ENCODE measurements at regions not wholly inside any gene's neighbourhood (a gene's known extent, or its start where the extent isn't known, plus 50 kb on each side); places are given as distances from the start of the nearest gene placed in this dataset.

- no peak overlapping the region for H3K27ac ChIP-seq (ENCODE audit: insufficient read length, low read depth, low read length)
Measured at GRCh38 chr15:70423267-70423666, 325.6 kb upstream of the TLE3 start.

More at GRCh38 chr15:70423267-70423666, 325.6 kb upstream of the TLE3 start:
- H2BK120ac ChIP-seq (ENCODE audit: low read depth, low read length, poor library complexity, severe bottlenecking) = no peak overlapping the region
- H4K5ac ChIP-seq (ENCODE audit: insufficient read length, low read depth, low read length) = no peak overlapping the region
- no peak overlapping the region for H2AFZ ChIP-seq (ENCODE audit: low read length)
- H2BK12ac ChIP-seq (ENCODE audit: insufficient read length, low read depth, low read length) = no peak overlapping the region
- no peak overlapping the region for H3K4me2 ChIP-seq (ENCODE audit: insufficient read depth, insufficient read length, low read length)
- H4K91ac ChIP-seq (ENCODE audit: insufficient read length, low read depth, low read length) = no peak overlapping the region
- H3K23ac ChIP-seq (ENCODE audit: insufficient read length, low read depth, low read length) = no peak overlapping the region
- H3K4me1 Mint-ChIP-seq = peaks cover 23% of the 10 kb centered on the region in 2 experiments
- peaks cover 6% of the 10 kb centered on the region for H3K27me3 Mint-ChIP-seq (ENCODE audit: low read depth)
- no peak overlapping the region for H3K4ac ChIP-seq (ENCODE audit: low read depth, low read length)
- TF ChIP-seq, protein P1, sequence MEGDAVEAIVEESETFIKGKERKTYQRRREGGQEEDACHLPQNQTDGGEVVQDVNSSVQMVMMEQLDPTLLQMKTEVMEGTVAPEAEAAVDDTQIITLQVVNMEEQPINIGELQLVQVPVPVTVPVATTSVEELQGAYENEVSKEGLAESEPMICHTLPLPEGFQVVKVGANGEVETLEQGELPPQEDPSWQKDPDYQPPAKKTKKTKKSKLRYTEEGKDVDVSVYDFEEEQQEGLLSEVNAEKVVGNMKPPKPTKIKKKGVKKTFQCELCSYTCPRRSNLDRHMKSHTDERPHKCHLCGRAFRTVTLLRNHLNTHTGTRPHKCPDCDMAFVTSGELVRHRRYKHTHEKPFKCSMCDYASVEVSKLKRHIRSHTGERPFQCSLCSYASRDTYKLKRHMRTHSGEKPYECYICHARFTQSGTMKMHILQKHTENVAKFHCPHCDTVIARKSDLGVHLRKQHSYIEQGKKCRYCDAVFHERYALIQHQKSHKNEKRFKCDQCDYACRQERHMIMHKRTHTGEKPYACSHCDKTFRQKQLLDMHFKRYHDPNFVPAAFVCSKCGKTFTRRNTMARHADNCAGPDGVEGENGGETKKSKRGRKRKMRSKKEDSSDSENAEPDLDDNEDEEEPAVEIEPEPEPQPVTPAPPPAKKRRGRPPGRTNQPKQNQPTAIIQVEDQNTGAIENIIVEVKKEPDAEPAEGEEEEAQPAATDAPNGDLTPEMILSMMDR (conservative IDR thresholded peaks at IDR 0.05) = no peak
- H4K8ac ChIP-seq (replicated peaks; ENCODE audit: insufficient read length, low read depth, low read length) = no peak overlapping the region
- H3K79me1 ChIP-seq (ENCODE audit: insufficient read depth, low read depth, low read length, poor library complexity, severe bottlenecking) = no peaks in the 10 kb centered on the region
- H3K79me2 ChIP-seq (ENCODE audit: insufficient read depth, low read length) = no peaks in the 10 kb centered on the region
- no peak overlapping the region for H2BK15ac ChIP-seq (ENCODE audit: low read depth, low read length)
- no peak overlapping the region for H3K9ac ChIP-seq (ENCODE audit: extremely low read depth, insufficient read length, low read length)
- no CpG with 5 or more reads among the region's 2 CpGs for WGBS (ENCODE audit: extremely low coverage, insufficient read length, low lambda C conversion rate)
- peaks cover 0 to 4% (median 0%) of the 10 kb centered on the region in 3 experiments; a peak in 2 of 7 replicates for H3K36me3 Mint-ChIP-seq (ENCODE audit: insufficient read depth in 1 of 3, low read depth in 3 of 3)
- no peaks in the 10 kb centered on the region; a peak in 2 of 5 replicates for H3K9me3 Mint-ChIP-seq
- no peak for DNase-seq
- no peak overlapping the region for H3K56ac ChIP-seq (ENCODE audit: insufficient read length, low read depth, low read length)
- no peaks in the 10 kb centered on the region for H4K20me1 ChIP-seq (ENCODE audit: control insufficient read depth, insufficient read depth, insufficient read length)
- H3K27ac Mint-ChIP-seq = no peak overlapping the region
- H3K4me1 ChIP-seq (ENCODE audit: insufficient read depth, low read length) = peaks cover 4% of the 10 kb centered on the region; the same call in 1 of the 2 replicates
- no peaks in the 10 kb centered on the region for H3K23me2 ChIP-seq (ENCODE audit: insufficient read length, low read depth, low read length, poor library complexity, severe bottlenecking)
- no peaks in the 10 kb centered on the region for H3K9me3 ChIP-seq (ENCODE audit: control insufficient read depth, low read depth, low read length)
- no peak overlapping the region for H2AK5ac ChIP-seq (ENCODE audit: insufficient read length, low read length)
- H3K27me3 ChIP-seq (ENCODE audit: insufficient read depth, low read length) = no peaks in the 10 kb centered on the region
- no peak overlapping the region for H3K14ac ChIP-seq (ENCODE audit: insufficient read depth, low read length)
- no peak overlapping the region for H3K4me3 Mint-ChIP-seq
- no peak overlapping the region for H2BK20ac ChIP-seq (ENCODE audit: low read depth, low read length, poor library complexity, severe bottlenecking)
- H3T11ph ChIP-seq (ENCODE audit: low read length) = no peak overlapping the region
- H3K18ac ChIP-seq (ENCODE audit: insufficient read length, low read depth, low read length) = no peak overlapping the region
- H2BK5ac ChIP-seq (ENCODE audit: insufficient read length, low read length) = no peak overlapping the region
